Stimulated activated CD4-positive, alpha-beta T cell treated with anti-CD3 and anti-CD28 coated beads, TNF-alpha, amount 100 ng/mL, for 48 hours (primary cell): ENCODE measurements at regions not wholly inside any gene's neighbourhood (a gene's known extent, or its start where the extent isn't known, plus 50 kb on each side); places are given as distances from the start of the nearest gene placed in this dataset.

Source experiments
- DNase-seq, 3 donors: peaks; one replicate each; pipeline ENCODE4 v3.0.0-alpha.2; 2020; ENCODE audit warnings: low read depth in 3 of 3

- no peak for DNase-seq
Observed at GRCh38 chr10:10421071-10421470, 596.6 kb upstream of the CELF2 start.

DNA sequence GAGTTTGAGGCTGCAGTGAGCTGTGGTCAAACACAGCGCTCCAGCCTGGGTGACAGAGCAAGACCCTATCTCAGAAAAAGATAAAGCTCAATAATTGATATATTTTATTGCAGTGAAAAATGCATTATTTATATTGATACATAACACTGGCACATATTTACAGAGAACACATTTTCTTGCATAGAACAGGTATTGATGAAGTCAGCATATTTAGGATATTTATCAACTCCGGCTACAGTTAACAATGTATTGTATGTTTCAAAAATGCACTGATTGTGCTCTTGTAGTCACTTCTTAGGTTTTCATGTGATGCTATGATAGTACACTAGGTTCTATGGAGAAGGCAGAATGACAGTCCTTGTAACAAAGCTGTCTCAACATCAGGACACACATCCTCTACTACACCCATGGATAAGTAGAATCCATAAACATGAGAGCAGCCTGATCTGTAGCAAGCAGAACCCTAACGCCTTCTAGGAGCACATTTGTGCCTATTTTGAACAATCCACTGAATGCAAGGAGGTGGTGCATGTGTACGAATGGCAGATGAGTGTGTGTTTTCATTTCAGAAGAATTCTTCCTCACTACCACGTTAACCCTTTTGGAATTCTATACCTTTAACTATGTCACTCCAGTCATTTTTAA, 586.1 kb upstream of the CELF2 start:
- DNase-seq = no peak

GRCh38 chr10:10432296-10433035, 585.2 kb upstream of the CELF2 start:
- DNase-seq = no peak

DNA sequence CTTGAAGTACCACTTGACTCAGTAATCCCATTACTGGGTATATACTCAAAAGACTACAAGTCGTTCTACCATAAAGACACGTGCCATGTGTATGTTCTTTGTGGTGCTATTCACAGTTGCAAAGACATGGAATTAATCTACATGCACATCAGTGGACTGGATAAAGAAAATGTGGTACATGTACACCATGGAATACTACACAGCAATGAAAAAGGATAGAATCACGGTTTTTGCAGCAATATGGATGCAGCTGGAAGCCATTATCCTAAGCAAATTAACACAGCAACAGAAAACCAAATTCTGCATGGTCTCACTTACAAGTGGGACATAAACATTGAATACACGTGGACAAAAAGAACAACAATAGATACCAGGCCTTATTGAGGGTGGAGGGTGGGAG, 583.4 kb upstream of the CELF2 start:
- DNase-seq = no peak

DNA sequence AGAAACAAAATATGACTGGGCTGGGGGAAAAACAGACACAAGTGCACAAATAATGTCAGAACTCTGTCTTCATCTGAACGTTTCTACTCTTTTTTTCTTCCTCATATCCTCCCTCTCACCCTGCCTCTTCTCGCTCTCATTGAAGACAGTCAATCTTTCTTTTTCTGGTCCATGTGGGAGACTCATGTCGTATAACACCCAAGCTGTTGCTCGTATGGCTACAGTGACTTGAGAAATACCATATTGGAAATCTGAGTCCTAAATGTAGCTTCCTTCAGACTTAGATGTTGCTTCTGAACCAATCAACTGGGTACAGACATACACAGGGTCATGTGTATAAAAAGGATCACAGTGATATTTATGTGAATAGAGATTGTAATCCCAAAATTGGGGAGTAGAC, 579.8 kb upstream of the CELF2 start:
- DNase-seq = no peak

DNA sequence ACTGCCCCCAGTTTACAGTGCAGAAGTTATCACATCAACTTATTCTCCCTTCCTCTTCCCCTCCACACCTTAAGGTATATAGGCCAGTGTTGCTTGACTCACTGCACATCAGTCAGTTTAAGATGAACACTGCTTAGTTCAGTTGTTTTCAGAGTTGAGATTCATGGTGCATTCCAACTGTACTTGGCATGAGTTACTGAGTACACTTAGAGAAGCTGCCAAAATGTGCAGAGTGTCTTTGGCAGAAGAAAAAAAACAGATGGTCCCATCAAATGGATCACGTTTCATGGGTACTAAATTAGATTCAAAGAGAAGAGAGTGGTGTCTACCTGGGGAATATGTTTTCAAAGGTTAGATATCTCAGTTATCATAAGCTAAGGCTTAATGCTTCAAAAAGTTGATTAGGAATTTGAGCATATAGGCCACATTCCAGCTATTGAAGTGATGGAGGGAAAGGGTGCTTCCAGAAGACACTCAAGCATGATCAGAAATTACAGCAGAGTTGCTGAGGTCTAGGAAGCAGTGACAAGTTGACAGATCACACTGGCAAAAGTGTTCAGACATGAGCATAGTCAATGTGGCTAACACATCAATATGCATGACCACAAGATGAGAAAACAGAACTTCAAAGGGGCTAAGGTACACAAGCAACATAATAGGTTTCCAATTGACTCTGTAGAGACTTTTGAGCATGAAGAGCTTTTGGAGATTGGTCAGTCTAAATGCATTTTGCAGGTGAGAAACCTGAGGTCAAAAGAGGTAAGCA, 579.2 kb upstream of the CELF2 start:
- DNase-seq = no peak

DNA sequence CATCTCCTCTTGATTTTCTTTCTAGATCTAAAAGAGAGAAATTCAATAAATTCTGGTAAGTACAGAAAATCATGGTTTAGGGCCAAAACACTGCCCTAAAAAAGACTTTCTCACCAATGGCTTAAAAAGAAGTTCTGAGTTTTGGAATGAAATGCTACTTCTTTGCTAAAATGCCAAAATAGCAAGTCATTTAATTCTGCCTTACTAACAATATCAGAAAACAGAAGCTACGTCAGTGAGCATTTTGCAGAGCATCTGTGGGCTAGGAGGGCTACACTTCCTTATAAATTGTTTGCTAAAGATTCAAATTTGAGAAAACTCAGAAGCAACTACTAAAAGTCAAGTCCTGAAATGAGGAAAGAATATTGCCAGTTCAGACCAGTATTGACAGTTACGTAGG, 560.8 kb upstream of the CELF2 start:
- DNase-seq = no peak

GRCh38 chr10:10460451-10460850, 557.2 kb upstream of the CELF2 start:
- DNase-seq = no peak

DNA sequence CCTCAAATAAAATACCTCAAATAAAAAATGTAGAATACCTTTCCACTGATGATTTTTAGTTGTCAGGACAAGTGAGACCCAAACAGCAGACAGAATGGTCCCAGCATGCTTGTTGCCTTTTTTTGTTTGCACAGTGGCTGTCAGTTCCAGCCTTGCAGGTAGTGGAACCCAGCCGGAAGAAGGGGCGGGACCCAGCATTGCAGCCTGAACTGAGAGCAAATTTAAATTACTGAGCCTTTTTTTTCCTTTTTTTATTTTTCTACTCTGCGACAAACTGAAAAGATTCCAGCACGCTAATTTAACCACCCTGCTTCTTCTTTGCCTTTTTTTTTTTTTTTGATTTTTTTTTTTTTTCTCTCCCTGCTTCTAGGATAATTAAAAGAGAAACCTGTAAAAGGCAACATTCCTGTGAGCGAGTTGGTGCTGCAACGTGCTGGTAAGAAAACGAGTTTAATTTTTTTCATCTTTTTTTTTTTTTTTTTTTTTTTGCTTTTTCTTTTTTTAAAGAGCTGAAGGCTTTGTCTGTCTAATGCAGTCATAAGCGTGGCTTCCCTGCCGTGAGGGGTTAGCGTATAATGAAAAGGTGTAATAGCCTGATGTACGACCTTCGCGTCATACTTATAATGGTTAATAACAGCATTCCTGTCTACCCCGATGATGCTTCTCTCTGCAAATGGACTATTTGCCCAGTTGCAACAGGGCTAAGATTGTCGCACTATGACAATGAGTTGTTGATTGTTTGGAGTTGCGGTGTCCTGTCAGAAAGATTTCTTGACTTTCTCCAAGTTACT, 555.3 kb upstream of the CELF2 start:
- no peak for DNase-seq

- DNase-seq = no peak
Observed at GRCh38 chr10:10471758-10472157, 545.9 kb upstream of the CELF2 start.

GRCh38 chr10:10475812-10476211, 541.9 kb upstream of the CELF2 start:
- no peak for DNase-seq

GRCh38 chr10:10477844-10478243, 539.8 kb upstream of the CELF2 start:
- no peak for DNase-seq

DNA sequence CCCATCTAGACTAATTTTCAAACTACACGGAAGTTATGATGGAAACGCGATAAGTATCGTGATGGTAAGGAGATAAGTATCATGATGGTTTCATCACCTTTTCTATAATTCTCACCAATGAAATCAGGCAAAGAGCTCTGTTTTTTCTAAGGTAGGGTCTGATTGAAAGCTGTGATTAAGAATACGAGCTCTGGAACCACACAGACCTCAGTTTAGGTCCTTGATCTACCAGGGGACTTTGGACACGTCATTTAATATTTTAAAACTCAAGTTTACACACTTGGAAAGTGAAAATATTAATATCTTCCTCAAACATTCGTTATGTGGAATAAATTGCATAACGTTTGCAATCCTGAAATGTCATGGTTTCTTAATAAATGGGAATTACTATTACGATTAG, 538.2 kb upstream of the CELF2 start:
- DNase-seq = no peak

DNA sequence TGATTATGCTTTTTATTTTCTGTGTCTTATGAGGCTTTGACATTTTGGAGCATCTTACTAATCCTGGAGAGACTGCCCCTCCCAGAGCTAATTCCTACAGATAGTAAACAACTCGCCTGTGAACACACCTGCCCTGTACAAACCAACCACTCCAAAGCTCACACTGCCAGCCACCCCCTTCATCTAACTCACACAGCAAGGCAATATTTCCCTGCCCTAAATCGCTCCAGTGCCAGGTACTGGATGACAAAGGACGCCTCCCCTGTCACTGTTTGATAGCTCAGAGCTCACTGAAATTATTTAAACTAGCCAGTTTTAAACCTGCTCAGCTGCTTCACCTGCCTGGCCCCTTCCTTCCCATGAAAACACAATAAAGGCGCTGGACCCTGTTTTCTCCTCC, 535.1 kb upstream of the CELF2 start:
- DNase-seq = no peak

DNA sequence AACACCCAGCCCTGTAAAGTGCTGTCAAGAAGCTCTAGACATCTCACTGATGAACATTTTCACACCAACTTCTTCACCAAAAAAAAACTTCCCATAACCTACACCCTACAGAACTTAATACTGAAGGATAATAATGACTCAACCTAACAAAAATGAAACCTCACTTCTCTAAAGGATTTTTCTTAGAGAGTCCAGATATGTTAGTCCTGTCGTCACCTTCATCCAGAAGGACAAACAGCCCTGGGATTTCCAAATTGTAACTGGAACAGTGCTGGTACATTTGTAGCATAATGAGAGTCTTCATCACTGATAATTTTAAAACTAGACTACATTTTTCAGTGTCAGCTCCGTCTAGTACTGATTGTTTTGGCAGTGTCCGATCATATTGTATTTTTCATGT, 528.6 kb upstream of the CELF2 start:
- DNase-seq = no peak

GRCh38 chr10:10489805-10490571, 527.7 kb upstream of the CELF2 start:
- DNase-seq = no peak

DNA sequence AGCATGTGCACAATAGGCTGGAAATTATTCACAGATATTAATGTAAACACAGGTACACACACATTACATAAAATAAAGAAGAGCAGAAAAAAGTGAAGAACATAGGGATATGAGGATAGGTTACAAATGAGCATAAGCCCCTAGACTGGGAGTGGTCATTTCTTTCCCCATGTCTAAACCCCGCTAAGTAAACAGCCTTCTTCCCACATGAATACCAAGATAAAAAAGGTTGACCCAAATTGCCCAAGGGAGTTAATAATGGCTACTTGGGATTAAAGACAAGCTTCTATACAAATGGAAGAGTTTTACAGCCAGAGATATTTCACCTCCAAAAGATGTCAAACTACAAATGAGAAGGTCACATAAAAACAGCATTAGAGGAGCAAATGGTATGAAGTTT, 527.1 kb upstream of the CELF2 start:
- DNase-seq = no peak

DNA sequence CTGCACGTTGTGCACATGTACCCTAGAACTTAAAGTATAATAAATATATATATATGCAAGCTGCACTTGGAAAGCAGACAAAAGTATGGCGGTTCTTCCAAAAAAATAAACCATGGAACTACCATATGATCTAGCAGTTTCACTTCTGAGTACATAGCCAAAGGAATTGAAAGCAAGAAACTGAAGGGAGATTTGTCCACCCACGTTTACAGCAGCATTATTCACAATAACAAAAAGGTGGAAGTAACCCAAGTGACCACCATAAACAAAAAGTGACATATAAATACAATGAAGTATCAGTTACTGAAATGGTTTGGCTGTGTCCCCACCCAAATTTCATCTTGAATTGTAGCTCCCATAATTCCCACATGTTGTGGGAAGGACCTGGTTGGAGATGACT, 525.3 kb upstream of the CELF2 start:
- DNase-seq = no peak

DNA sequence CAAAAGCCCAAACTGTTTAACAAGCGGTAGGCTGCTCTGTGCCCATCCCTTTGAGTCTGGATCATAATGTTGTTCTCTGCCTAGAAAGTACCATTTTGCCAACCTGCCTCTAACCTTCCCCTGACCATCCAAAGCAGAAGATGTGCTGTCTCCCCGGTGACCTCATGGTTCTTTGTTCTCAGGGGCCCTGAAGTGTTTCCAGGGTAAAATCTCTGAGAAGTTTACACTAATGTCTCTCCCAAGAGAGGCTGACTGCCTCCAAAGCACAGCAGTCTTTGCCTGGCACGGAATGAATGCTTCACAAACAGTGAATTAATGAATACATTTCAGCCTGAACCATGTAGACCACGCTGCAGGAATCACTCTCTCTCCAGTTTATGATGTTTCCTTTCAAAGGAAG, 523.8 kb upstream of the CELF2 start:
- no peak for DNase-seq

DNA sequence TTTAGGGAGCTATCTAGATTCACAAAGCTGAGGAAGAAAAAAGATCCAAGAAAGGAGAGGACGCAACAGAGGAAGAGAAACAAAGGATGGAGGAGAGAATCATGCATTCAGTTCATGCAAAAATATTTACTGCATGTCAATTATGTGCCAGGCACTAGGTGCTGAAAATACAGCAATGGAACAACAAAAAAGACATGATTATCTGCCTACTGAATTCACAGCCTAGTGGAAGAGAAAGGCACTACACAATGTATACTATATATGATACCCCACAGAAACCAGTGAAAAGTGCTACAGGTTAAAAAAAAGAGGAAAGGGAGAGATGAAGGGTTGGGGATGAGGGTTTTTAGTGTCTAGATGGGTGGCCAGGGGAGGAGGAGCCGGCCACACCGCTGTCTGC, 520.4 kb upstream of the CELF2 start:
- DNase-seq = no peak

GRCh38 chr10:10498781-10499180, 518.9 kb upstream of the CELF2 start:
- no peak for DNase-seq
